H9 (cell line): ENCODE measurements at regions not wholly inside any gene's neighbourhood (a gene's known extent, or its start where the extent isn't known, plus 50 kb on each side); places are given as distances from the start of the nearest gene placed in this dataset.

Source experiments
- DNase-seq: peaks from one replicate; pipeline ENCODE4 v3.0.0-alpha.2; 2017
- H2AFZ ChIP-seq: one replicate; pipeline ENCODE4 v1.6.1; 2013; ENCODE audit warnings: mild to moderate bottlenecking, low read length, control low read depth, moderate library complexity
- H2AK5ac ChIP-seq: 2 replicates; pipeline ENCODE4 v1.6.1; 2013; ENCODE audit warnings: low read length, control low read depth, mixed read lengths; ENCODE audit not compliant: insufficient read length
- H2BK120ac ChIP-seq: one replicate; pipeline ENCODE4 v1.6.1; 2013; ENCODE audit warnings: low read depth, mild to moderate bottlenecking, low read length, control low read depth, inconsistent platforms; ENCODE audit not compliant: poor library complexity, severe bottlenecking
- H2BK12ac ChIP-seq: 2 replicates; pipeline ENCODE4 v1.6.1; 2013; ENCODE audit warnings: low read length, control low read depth, mixed read lengths, low read depth; ENCODE audit not compliant: insufficient read length
- H2BK15ac ChIP-seq: 2 replicates; pipeline ENCODE4 v1.6.1; 2013; ENCODE audit warnings: low read depth, low read length, control low read depth
- H2BK20ac ChIP-seq: one replicate; pipeline ENCODE4 v1.6.1; 2013; ENCODE audit warnings: low read depth, mild to moderate bottlenecking, low read length, control low read depth, inconsistent platforms; ENCODE audit not compliant: poor library complexity, severe bottlenecking
- H2BK5ac ChIP-seq: 2 replicates; pipeline ENCODE4 v1.6.1; 2013; ENCODE audit warnings: low read length, control low read depth, mixed read lengths; ENCODE audit not compliant: insufficient read length
- H3K14ac ChIP-seq: 2 replicates; pipeline ENCODE4 v1.6.1; 2013; ENCODE audit warnings: low read length, control low read depth; ENCODE audit not compliant: insufficient read depth
- H3K18ac ChIP-seq: 2 replicates; pipeline ENCODE4 v1.6.1; 2013; ENCODE audit warnings: low read depth, mild to moderate bottlenecking, mixed read lengths, low read length, control low read depth; ENCODE audit not compliant: insufficient read length
- H3K23ac ChIP-seq: 2 replicates; pipeline ENCODE4 v1.6.1; 2013; ENCODE audit warnings: low read length, control low read depth, mixed read lengths, low read depth; ENCODE audit not compliant: insufficient read length
- H3K23me2 ChIP-seq: 2 replicates; pipeline ENCODE4 v1.6.1; 2013; ENCODE audit warnings: low read depth, mild to moderate bottlenecking, mixed read lengths, low read length, control low read depth; ENCODE audit not compliant: insufficient read length, poor library complexity, severe bottlenecking
- H3K27ac ChIP-seq: 2 replicates; pipeline ENCODE4 v1.5.1; 2013; ENCODE audit warnings: low read length, control low read depth, mixed read lengths, low read depth; ENCODE audit not compliant: insufficient read length
- H3K27me3 ChIP-seq: 2 replicates; pipeline ENCODE4 v1.6.1; 2013; ENCODE audit warnings: low read length, control low read depth, inconsistent platforms; ENCODE audit not compliant: insufficient read depth
- H3K4ac ChIP-seq: 2 replicates; pipeline ENCODE4 v1.6.1; 2013; ENCODE audit warnings: low read depth, mild to moderate bottlenecking, control low read depth, inconsistent platforms, low read length, moderate library complexity
- H3K4me1 ChIP-seq: 2 replicates; pipeline ENCODE4 v1.6.1; 2013; ENCODE audit warnings: low read length, control low read depth, inconsistent platforms; ENCODE audit not compliant: insufficient read depth
- H3K4me2 ChIP-seq: 2 replicates; pipeline ENCODE4 v1.6.1; 2013; ENCODE audit warnings: low read length, control low read depth, mixed read lengths; ENCODE audit not compliant: insufficient read length, insufficient read depth
- H3K56ac ChIP-seq: 2 replicates; pipeline ENCODE4 v1.6.1; 2013; ENCODE audit warnings: low read depth, mild to moderate bottlenecking, mixed read lengths, low read length, control low read depth; ENCODE audit not compliant: insufficient read length
- H3K79me1 ChIP-seq: 2 replicates; pipeline ENCODE4 v1.6.1; 2013; ENCODE audit warnings: low read depth, mild to moderate bottlenecking, moderate library complexity, low read length, control low read depth, inconsistent platforms; ENCODE audit not compliant: insufficient read depth, poor library complexity, severe bottlenecking
- H3K79me2 ChIP-seq: 2 replicates; pipeline ENCODE4 v1.6.1; 2013; ENCODE audit warnings: low read length, control low read depth, inconsistent platforms; ENCODE audit not compliant: insufficient read depth
- H3K9ac ChIP-seq: 2 replicates; pipeline ENCODE4 v1.6.1; 2013; ENCODE audit warnings: low read length, control low read depth, mixed read lengths; ENCODE audit not compliant: insufficient read length; ENCODE audit errors: extremely low read depth
- H3K9me3 ChIP-seq: one replicate; pipeline ENCODE4 v1.6.1; 2013; ENCODE audit warnings: low read depth, low read length, inconsistent platforms; ENCODE audit not compliant: control insufficient read depth
- H3T11ph ChIP-seq: one replicate; pipeline ENCODE4 v1.6.1; 2013; ENCODE audit warnings: mild to moderate bottlenecking, low read length, control low read depth, inconsistent platforms
- H4K20me1 ChIP-seq: one replicate; pipeline ENCODE4 v1.6.1; 2013; ENCODE audit not compliant: control insufficient read depth, insufficient read length, insufficient read depth
- H4K5ac ChIP-seq: 2 replicates; pipeline ENCODE4 v1.6.1; 2013; ENCODE audit warnings: low read depth, mild to moderate bottlenecking, mixed read lengths, low read length, control low read depth; ENCODE audit not compliant: insufficient read length
- H4K8ac ChIP-seq: replicated peaks from 2 replicates; pipeline ENCODE4 v1.6.1; 2013; ENCODE audit warnings: low read length, control low read depth, mixed read lengths, low read depth; ENCODE audit not compliant: insufficient read length
- H4K91ac ChIP-seq: 2 replicates; pipeline ENCODE4 v1.6.1; 2013; ENCODE audit warnings: low read depth, mild to moderate bottlenecking, moderate library complexity, mixed read lengths, low read length, control low read depth; ENCODE audit not compliant: insufficient read length
- H3K27ac Mint-ChIP-seq, 3 experiments: 2 replicates in 2 of 3; 3 replicates in 1 of 3; pipeline ENCODE4 v1.8.0; 2020 to 2021; ENCODE audit warnings: mixed read lengths in 3 of 3, mild to moderate bottlenecking in 1 of 3, moderate library complexity in 1 of 3
- H3K27me3 Mint-ChIP-seq: 2 replicates; pipeline ENCODE4 v1.8.0; 2021; ENCODE audit warnings: low read depth, mild to moderate bottlenecking, moderate library complexity, mixed read lengths
- H3K36me3 Mint-ChIP-seq, 3 experiments: 2 replicates in 2 of 3; 3 replicates in 1 of 3; pipeline ENCODE4 v1.8.0; 2020 to 2021; ENCODE audit warnings: low read depth in 3 of 3, mixed read lengths in 3 of 3; ENCODE audit not compliant: insufficient read depth in 1 of 3
- H3K4me1 Mint-ChIP-seq, 2 experiments: 2 replicates each; pipeline ENCODE4 v1.8.0; 2020; ENCODE audit warnings: mixed read lengths in 2 of 2
- H3K4me3 Mint-ChIP-seq, 2 experiments: 2 replicates in 1 of 2; 3 replicates in 1 of 2; pipeline ENCODE4 v1.8.0; 2020 to 2021; ENCODE audit warnings: mild to moderate bottlenecking in 2 of 2, mixed read lengths in 2 of 2, moderate library complexity in 1 of 2
- H3K9me3 Mint-ChIP-seq, 2 experiments: 2 replicates in 1 of 2; 3 replicates in 1 of 2; pipeline ENCODE4 v1.8.0; 2020; ENCODE audit warnings: mild to moderate bottlenecking in 2 of 2, mixed read lengths in 2 of 2, moderate library complexity in 1 of 2
- CTCF ChIP-seq: fragments of 200-600 bp; sonication (generic); conservative IDR thresholded peaks from 3 replicates; pipeline ENCODE4 v1.8.0; 2021; ENCODE audit warnings: antibody characterized with exemption, mild to moderate bottlenecking
- WGBS: extraction: QIAGEN DNeasy Blood & Tissue Kit; methylation state at CpG from one replicate; pipeline ENCODE4 v1.1.7; 2013; ENCODE audit warnings: missing lambda C conversion rate, low lambda C conversion rate, mixed read lengths; ENCODE audit not compliant: insufficient read length; ENCODE audit errors: extremely low coverage; 5-methylcytosine and 5-hydroxymethylcytosine counted together

GRCh38 chr10:91046869-91047268, 126.0 kb upstream of the ANKRD1 start:
- no peak overlapping the region for H2BK15ac ChIP-seq
- no peak overlapping the region for H3K18ac ChIP-seq
- H2AFZ ChIP-seq = no peak overlapping the region
- no peaks in the 10 kb centered on the region; the same call in 1 of the 2 replicates for H3K4me1 ChIP-seq
- no peak overlapping the region for H2BK120ac ChIP-seq
- no peak overlapping the region for H2AK5ac ChIP-seq
- no CpG with 5 or more reads among the region's 3 CpGs for WGBS
- Mint-ChIP-seq H3K9me3 (no peaks in the 10 kb centered on the region), H3K4me3 (no peak overlapping the region), H3K27me3 (peaks cover 8% of the 10 kb centered on the region), H3K27ac (peak overlapping the region in 1 of 3 experiments; percentile 36; a peak in 1 of 7 replicates), H3K4me1 (peaks cover 14 to 18% of the 10 kb centered on the region in 2 experiments), H3K36me3 (no peaks in the 10 kb centered on the region)
- H3K4ac ChIP-seq = no peak overlapping the region
- H3K79me1 ChIP-seq = no peaks in the 10 kb centered on the region
- no peaks in the 10 kb centered on the region for H3K79me2 ChIP-seq
- H4K91ac ChIP-seq = no peak overlapping the region
- no peak overlapping the region for H2BK20ac ChIP-seq
- H3K14ac ChIP-seq = no peak overlapping the region
- no peak overlapping the region for H3T11ph ChIP-seq
- H4K20me1 ChIP-seq = no peaks in the 10 kb centered on the region
- H3K9me3 ChIP-seq = no peaks in the 10 kb centered on the region
- no peak overlapping the region for H3K23ac ChIP-seq
- no peak overlapping the region for H2BK12ac ChIP-seq
- no peaks in the 10 kb centered on the region; the same call in 1 of the 2 replicates for H3K27me3 ChIP-seq
- no peak overlapping the region for H2BK5ac ChIP-seq
- H3K27ac ChIP-seq = no peak overlapping the region
- no peak overlapping the region for H3K56ac ChIP-seq
- DNase-seq = no peak
- no peak overlapping the region for H3K4me2 ChIP-seq
- no peak for TF ChIP-seq CTCF
- no peaks in the 10 kb centered on the region for H3K23me2 ChIP-seq
- H4K5ac ChIP-seq = no peak overlapping the region
- H3K9ac ChIP-seq = no peak overlapping the region
- H4K8ac ChIP-seq = no peak overlapping the region
